HG03103 (cell line): ENCODE measurements at regions not wholly inside any gene's neighbourhood (a gene's known extent, or its start where the extent isn't known, plus 50 kb on each side); places are given as distances from the start of the nearest gene placed in this dataset.

Experiments
- ATAC-seq: cut with Tn5 transposase; IDR thresholded peaks from one replicate; pipeline ENCODE4 v1.9.1; 2021; ENCODE audit warnings: low read depth; ENCODE audit not compliant: unreplicated experiment

- ATAC-seq, result no peak
Observed at GRCh38 chr18:34583895-34584294, 126.2 kb upstream of the DTNA start.

GRCh38 chr18:34590503-34590902, 119.6 kb upstream of the DTNA start:
- no peak for ATAC-seq

GRCh38 chr18:34591920-34592444, 118.1 kb upstream of the DTNA start:
- no peak for ATAC-seq

- ATAC-seq, result no peak
Observed at GRCh38 chr18:34592481-34592880, 117.6 kb upstream of the DTNA start.

GRCh38 chr18:34592961-34593382, 117.1 kb upstream of the DTNA start:
- no peak for ATAC-seq

- no peak for ATAC-seq
Observed at GRCh38 chr18:34594266-34594665, 115.8 kb upstream of the DTNA start.

GRCh38 chr18:34595690-34596089, 114.4 kb upstream of the DTNA start:
- no peak for ATAC-seq

GRCh38 chr18:34598120-34598635, 111.9 kb upstream of the DTNA start:
- ATAC-seq, result no peak

- no peak for ATAC-seq
Observed at GRCh38 chr18:34600158-34600557, 109.9 kb upstream of the DTNA start.

GRCh38 chr18:34600874-34601656, 109.0 kb upstream of the DTNA start:
- no peak for ATAC-seq

GRCh38 chr18:34604591-34604990, 105.5 kb upstream of the DTNA start:
- no peak for ATAC-seq

GRCh38 chr18:34606851-34607250, 103.2 kb upstream of the DTNA start:
- ATAC-seq, result no peak

GRCh38 chr18:34608064-34608463, 102.0 kb upstream of the DTNA start:
- ATAC-seq, result no peak

- no peak for ATAC-seq
Observed at GRCh38 chr18:34609986-34610648, 100.0 kb upstream of the DTNA start.

- ATAC-seq, result no peak
Observed at GRCh38 chr18:34611904-34612303, 98.2 kb upstream of the DTNA start.

- ATAC-seq, result no peak
Observed at GRCh38 chr18:34620258-34620861, 89.7 kb upstream of the DTNA start.

- no peak for ATAC-seq
Observed at GRCh38 chr18:34623557-34623956, 86.5 kb upstream of the DTNA start.

GRCh38 chr18:34624551-34624950, 85.5 kb upstream of the DTNA start:
- ATAC-seq, result no peak

GRCh38 chr18:34626404-34627136, 83.5 kb upstream of the DTNA start:
- ATAC-seq, result no peak

- ATAC-seq, result no peak
Observed at GRCh38 chr18:34627137-34627920, 82.8 kb upstream of the DTNA start.
